Thyroid gland (tissue), 4 donors: ENCODE measurements at regions not wholly inside any gene's neighbourhood (a gene's known extent, or its start where the extent isn't known, plus 50 kb on each side); places are given as distances from the start of the nearest gene placed in this dataset.

Experiments used
- CTCF ChIP-seq, 6 experiments: fragments of 200-600 bp in 3 of 6; fragments of 450-650 bp in 3 of 6; sonication (generic) in 3 of 6; IDR thresholded peaks; one replicate each; pipeline ENCODE4 v1.5.1; 2016 to 2019; ENCODE audit warnings: antibody characterized with exemption in 6 of 6, mild to moderate bottlenecking in 2 of 6, inconsistent platforms in 1 of 6, moderate library complexity in 1 of 6
- POLR2A ChIP-seq, 2 donors: fragments of 450-650 bp; IDR thresholded peaks; one replicate each; pipeline ENCODE4 v1.6.1; 2017; ENCODE audit warnings: antibody characterized with exemption in 2 of 2, mild to moderate bottlenecking in 2 of 2, moderate library complexity in 1 of 2

- no peak for TF ChIP-seq POLR2A (IDR thresholded peaks at IDR 0.05)
- no peak for TF ChIP-seq CTCF (IDR thresholded peaks at IDR 0.05)
Observed at GRCh38 chr12:63052696-63053095, 98.3 kb downstream of the AVPR1A start.
